GOT3 (cell line): ENCODE measurements at regions not wholly inside any gene's neighbourhood (a gene's known extent, or its start where the extent isn't known, plus 50 kb on each side); places are given as distances from the start of the nearest gene placed in this dataset.
"Not testable (repeated sequence)": the region's sequence is repeated elsewhere in the genome, so short reads cannot be mapped to it uniquely, and the experiment has no call there.

Source experiments
- DNase-seq: peaks from one replicate; lab custom pipeline; 2025; ENCODE audit warnings: mixed read lengths; lab: John Stamatoyannopoulos, UW

- DNase-seq = not testable (repeated sequence)
These were observed 245.3 kb upstream of the MME start for GRCh38 chr3:154834831-154835230.

- no peak for DNase-seq
These were observed 250.2 kb upstream of the MME start for GRCh38 chr3:154829929-154830328.

- no peak for DNase-seq
These were observed 260.6 kb upstream of the MME start for GRCh38 chr3:154819491-154819890.

DNA sequence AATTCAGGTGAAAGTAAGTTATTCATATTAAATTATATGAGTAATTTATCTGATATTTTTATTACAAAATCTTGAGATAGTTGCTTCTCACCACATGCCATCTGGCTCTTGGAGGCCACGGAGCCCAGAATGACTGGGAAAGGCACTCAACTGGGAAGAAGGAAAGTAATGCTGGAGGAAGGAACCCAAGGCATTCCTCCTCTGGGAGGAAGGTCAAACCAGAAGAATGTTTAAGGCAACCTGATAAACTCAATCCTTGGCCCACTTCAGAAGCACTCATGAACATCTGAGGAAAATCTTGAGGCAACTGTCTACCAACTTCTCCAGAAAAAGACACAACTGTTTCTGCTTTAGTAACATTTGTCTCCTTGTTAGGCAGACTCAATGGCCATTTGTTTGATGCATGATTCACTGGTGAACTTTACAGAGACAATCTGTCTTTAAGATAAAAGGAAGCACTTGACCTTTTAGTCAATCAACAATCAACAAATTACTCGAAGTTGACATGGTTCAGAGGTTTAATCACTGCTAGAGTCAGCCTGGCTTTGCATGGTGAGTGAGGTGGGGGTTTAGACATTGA lies 261.4 kb upstream of the MME start:
- no peak for DNase-seq

DNA sequence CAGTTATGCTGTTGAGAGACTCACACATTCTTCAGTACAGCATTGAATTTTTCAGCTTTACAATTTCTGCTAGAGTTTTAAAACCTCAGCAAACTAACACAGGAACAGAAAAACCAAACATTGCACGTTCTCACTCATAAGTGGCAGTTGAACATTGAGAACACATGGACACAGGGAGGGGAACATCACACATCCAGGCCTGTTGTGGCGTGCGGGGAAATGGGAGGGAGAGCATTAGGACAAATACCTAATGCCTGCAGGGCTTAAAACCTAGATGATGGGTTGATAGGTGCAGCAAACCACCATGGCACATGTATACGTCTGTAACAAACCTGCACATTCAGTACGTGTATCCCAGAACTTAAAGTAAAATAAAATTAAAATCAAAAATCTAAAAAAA lies 270.1 kb upstream of the MME start:
- not testable (repeated sequence) for DNase-seq

- no peak for DNase-seq
These were observed 278.4 kb upstream of the MME start for GRCh38 chr3:154801729-154802128.

DNA sequence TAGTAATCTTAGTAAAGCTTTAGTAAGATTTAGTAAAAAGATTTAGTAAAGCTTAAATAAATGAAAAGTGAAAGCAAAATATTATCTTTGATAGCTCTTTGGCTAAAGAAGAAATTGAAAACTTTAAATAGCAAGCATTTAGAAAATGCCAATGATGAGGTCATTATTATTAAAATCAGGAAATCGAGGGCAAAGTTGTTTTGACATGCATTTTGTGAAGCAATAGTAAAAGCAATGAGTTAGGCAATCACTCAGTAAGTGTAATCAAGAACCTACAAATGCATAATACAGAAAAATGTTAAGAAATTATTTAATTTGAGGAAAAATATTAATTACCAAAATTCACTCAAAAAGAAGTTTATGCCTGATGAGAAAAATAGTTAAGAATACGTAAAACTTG lies 280.3 kb upstream of the MME start:
- DNase-seq = no peak

DNA sequence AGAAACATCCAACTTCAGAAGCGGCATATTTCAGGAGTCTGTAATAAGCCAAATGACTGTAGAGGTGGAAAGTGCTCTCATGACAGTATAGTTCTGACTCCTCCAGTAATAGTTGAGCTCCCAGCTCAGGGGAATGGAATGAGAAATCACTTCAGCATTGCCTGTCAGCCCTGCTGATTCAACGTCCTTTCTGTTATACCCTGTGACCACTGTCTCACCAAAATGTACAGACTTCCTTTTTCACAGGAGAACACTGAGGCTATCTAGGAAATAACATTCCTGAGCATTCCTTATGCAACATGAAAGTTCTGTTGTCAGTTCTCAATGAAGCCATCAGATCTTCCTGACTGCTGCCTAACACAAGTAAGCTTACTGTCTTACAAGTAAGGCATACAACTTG lies 284.5 kb upstream of the MME start:
- DNase-seq = no peak

- DNase-seq = no peak
These were observed 285.2 kb upstream of the MME start for GRCh38 chr3:154794814-154795445.

DNA sequence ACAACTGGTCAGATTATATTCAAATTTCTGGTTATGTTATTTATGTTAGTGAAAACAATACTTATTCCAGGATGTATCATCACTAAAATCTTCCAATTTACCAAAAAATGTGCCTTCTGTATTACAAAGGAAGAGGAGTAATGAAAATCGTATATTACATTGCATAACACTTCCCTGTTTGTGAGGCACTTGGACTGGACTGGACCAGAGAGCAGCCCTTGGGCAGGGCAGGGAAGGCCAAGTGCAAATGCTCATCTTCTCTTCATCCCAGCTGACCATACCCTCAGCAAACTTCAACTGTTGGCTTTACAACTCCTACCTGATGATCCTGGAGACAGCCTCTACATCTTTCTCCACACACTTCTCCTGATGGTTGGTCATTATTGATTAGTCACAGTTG lies 285.7 kb upstream of the MME start:
- no peak for DNase-seq

DNA sequence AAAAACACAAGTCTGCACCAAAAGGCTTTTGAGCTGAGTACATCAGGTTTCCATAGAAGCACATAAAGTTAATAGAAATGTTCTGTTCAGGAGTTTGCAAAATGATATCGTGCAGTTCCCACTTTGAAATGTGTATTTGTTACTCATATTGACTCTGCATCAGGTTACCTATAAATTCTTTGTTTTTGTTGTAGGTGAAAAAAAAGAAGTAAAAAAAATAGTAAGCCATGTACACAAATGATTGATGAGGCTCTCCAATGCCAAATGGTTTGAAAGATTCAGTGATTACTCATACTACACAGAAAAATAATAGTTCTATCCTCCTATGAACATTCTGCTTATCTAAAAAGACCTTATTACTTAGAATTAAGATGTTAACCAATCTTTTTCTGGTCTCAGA lies 287.3 kb upstream of the MME start:
- DNase-seq = no peak

DNA sequence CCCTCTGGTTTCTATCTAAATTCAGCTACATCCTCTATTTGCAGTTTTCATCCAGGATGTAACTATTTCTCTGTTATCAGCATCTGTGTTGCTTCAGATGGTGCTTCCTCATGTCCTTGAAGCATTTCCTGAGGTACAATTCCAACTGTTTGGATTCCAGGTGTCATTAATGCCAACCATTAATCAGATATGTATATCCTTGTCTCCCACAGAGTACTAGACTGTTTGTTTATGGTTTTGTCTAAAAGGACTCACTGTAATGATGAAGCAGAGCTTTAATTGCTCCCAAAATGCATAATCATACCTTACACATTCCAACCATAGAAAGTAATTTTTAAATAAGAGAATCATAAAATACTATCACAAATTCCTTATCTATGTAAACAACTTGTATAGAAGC lies 288.5 kb upstream of the MME start:
- DNase-seq = no peak

DNA sequence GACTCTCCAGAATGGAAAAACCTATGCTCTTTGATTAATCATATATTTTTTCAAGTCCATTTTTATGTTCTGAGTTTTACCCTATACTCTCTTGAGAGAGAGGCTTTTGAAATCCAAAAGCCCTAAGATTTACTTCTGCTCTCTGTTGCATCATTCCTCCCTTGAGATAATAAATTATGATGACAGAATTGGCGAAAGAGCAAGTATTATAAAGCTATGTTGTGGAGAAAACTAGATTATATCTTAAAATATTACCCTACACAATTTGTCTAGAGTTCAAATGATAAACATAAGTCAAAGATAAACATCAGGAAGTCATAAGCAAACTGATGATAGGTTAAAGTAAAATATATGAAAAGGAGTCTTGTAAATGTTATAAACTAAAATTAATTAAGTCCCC lies 293.4 kb upstream of the MME start:
- DNase-seq = no peak

DNA sequence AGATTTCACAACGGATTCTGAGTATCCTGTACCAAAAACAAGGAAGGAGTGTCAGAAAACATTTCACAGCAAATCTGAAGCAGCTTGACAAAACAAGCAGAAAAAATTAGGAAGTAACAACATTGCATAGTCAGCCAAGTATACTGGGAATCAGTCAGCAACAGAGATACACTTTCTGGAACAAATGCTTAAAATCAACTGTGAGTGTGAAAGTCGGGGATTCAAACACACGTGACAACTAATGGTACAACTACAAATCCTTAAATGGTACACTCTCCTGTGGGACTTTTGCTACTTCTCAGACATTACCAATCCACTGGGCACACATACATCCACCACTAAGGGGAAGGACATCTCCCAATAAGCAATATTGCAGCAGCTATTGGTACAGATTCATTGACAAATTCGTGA lies 296.6 kb upstream of the MME start:
- no peak for DNase-seq

DNA sequence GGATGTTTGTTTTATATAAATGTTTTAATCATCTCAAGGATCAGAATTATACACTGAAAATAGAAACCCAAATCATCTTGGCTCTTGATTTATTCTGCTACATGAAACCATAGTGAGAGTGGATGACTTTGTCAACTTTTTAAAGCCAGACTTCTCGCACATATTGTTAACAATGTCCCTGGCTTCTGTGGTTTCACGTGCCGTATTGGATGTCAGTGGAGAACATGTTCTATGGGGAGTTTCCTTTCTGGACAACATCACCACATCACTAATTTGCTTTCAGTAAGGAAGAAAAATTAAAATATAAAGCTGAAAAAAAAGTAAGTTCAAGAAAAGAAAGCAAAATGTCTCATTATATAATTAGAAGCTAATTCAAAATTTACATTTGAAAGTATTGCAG lies 297.1 kb upstream of the MME start:
- no peak for DNase-seq

DNA sequence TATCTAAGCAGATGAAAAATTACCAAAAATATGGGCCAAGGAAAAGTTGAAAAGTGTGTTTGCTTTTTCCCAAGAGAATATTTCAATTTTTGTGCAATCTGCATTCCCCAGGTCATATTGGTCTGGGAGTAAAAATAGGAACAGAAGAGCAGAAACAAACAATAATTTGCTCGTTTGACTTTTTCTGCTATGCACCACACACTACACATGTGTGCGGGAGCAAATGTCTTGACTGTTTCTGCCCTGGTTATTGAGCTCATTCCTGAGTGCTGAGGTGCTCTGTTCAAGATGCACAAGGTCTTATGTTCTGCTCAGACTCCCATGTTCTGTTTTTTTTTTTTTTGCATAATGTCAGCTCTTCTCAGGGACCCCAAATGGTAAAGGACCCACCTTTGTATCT lies 298.0 kb upstream of the MME start:
- DNase-seq = no peak

- DNase-seq = no peak
These were observed 298.5 kb upstream of the MME start for GRCh38 chr3:154781595-154781994.

DNA sequence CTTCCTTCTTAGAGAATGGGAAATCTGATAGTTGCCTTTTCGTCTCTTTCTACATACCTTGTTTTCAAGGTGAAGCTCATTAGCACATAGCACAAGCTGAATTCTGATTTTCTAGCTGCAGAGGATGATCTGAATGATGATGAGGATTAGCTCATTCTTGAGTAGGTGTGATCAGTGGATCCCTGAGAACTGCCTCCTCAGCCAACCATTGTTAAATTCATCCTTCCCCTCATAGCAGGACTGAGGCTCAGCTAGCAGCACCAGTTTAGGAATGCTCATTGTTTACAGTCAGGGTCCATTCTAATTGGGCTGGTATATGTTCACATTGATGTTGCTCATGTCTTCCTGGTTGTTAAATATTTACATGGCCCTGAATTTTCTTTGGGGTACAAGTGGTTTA lies 299.9 kb upstream of the MME start:
- no peak for DNase-seq

DNA sequence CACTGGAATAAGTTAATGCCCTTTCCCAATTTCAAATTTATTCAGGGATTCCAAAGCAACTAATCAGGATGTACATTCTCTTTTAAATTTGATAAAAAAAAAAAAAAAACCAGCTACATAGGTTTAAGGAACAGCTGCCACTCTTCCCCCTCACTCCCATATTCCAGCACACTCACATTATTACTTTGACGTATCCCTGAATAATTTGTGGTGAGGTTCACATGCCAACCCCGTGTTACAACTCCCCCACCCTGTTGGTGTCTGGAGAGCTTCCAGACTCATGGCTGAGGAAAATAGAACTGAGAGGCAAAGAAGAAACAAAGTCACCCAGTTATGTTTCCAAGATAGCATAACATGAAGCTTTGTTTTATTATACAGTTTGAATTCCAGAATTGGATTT lies 300.5 kb upstream of the MME start:
- no peak for DNase-seq

GRCh38 chr3:154778057-154778456 lies 302.1 kb upstream of the MME start:
- DNase-seq = no peak

DNA sequence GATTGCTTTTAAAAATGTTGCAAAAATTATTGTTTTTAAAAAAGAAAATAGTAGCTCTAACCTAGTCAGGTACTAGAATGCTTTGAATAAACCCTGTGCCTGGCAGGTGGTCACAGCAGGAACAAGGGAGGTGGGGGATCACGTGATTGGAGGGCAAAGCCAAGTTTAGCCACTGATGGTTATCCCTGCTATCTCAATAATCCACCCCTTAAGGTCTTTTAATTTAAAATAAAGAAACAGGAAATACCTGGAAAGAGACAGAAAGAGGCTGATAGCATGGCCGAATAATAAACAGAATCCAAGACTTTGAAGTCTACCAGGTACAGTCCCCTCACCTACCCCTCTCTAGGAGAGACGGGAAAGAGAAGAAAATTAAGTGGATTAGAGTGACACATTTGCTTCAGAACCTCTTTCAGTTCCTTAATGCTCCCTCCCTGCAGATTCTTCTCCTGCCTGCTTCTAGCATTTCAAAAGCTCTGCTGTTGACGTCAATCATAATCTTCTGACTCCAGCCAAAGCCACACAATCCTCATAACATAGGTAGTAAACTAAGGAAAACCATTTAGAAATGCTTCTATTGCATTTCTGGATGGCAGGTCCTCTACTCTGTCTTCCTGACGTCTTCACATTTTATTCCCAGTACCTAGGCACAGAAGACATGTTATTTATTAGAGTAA lies 303.4 kb upstream of the MME start:
- DNase-seq = no peak

- no peak for DNase-seq
These were observed 304.1 kb upstream of the MME start for GRCh38 chr3:154775821-154776548.
